ENCODE measurements at regions not wholly inside any gene's neighbourhood (a gene's known extent, or its start where the extent isn't known, plus 50 kb on each side); places are given as distances from the start of the nearest gene placed in this dataset.

GRCh38 chr18:61076986-61077385, 256.2 kb upstream of the CDH20 start:
- no peak for DNase-seq (ENCODE audit: low read depth)
- no peak overlapping the region for H3K4me3 ChIP-seq (ENCODE audit: control insufficient read depth, low read depth, low read length)
- no peak for TF ChIP-seq CTCF (IDR thresholded peaks at IDR 0.05; ENCODE audit: control insufficient read depth, insufficient read depth, low read depth, low read length, missing control alignments)

GRCh38 chr18:61079714-61080113, 253.5 kb upstream of the CDH20 start:
- TF ChIP-seq CTCF (IDR thresholded peaks at IDR 0.05; ENCODE audit: control insufficient read depth, insufficient read depth, low read depth, low read length, missing control alignments), result no peak
- no peak for DNase-seq (ENCODE audit: low read depth)
- no peak overlapping the region for H3K4me3 ChIP-seq (ENCODE audit: control insufficient read depth, low read depth, low read length)

- no peak for TF ChIP-seq CTCF (IDR thresholded peaks at IDR 0.05; ENCODE audit: control insufficient read depth, insufficient read depth, low read depth, low read length, missing control alignments)
- no peak overlapping the region for H3K4me3 ChIP-seq (ENCODE audit: control insufficient read depth, low read depth, low read length)
- no peak for DNase-seq (ENCODE audit: low read depth)
These were observed 252.2 kb upstream of the CDH20 start for GRCh38 chr18:61080954-61081528.

GRCh38 chr18:61082976-61083630, 250.1 kb upstream of the CDH20 start:
- no peak overlapping the region for H3K4me3 ChIP-seq (ENCODE audit: control insufficient read depth, low read depth, low read length)
- TF ChIP-seq CTCF (IDR thresholded peaks at IDR 0.05; ENCODE audit: control insufficient read depth, insufficient read depth, low read depth, low read length, missing control alignments), result no peak
- no peak for DNase-seq (ENCODE audit: low read depth)

- no peak for TF ChIP-seq CTCF (IDR thresholded peaks at IDR 0.05; ENCODE audit: control insufficient read depth, insufficient read depth, low read depth, low read length, missing control alignments)
- no peak overlapping the region for H3K4me3 ChIP-seq (ENCODE audit: control insufficient read depth, low read depth, low read length)
- no peak for DNase-seq (ENCODE audit: low read depth)
These were observed 248.2 kb upstream of the CDH20 start for GRCh38 chr18:61085036-61085435.

GRCh38 chr18:61085761-61086160, 247.5 kb upstream of the CDH20 start:
- DNase-seq (ENCODE audit: low read depth), result no peak
- no peak for TF ChIP-seq CTCF (IDR thresholded peaks at IDR 0.05; ENCODE audit: control insufficient read depth, insufficient read depth, low read depth, low read length, missing control alignments)
- no peak overlapping the region for H3K4me3 ChIP-seq (ENCODE audit: control insufficient read depth, low read depth, low read length)

Data from AG09309 (cell line).